ENCODE measurements at regions not wholly inside any gene's neighbourhood (a gene's known extent, or its start where the extent isn't known, plus 50 kb on each side); places are given as distances from the start of the nearest gene placed in this dataset.

GRCh38 chr9:80107931-80108660, 536.3 kb downstream of the TLE4 start:
- no peaks in the 10 kb centered on the region for H3K9me3 ChIP-seq (ENCODE audit: insufficient read depth, low read depth, low read length)
- H3K4me2 ChIP-seq (ENCODE audit: low read depth, low read length, poor library complexity, severe bottlenecking): no peak overlapping the region
- no peaks in the 10 kb centered on the region for H3F3A ChIP-seq (ENCODE audit: low read depth)
- no peak overlapping the region for H3K4me3 ChIP-seq (ENCODE audit: low read length, poor library complexity, severe bottlenecking)
- H3K79me2 ChIP-seq (ENCODE audit: insufficient read depth, low read length): no peaks in the 10 kb centered on the region
- H4K20me1 ChIP-seq (ENCODE audit: insufficient read depth, low read length, poor library complexity, severe bottlenecking): no peaks in the 10 kb centered on the region
- no peaks in the 10 kb centered on the region for H3K27me3 ChIP-seq (ENCODE audit: insufficient read depth, low read length, poor library complexity, severe bottlenecking)
- H3K4me1 ChIP-seq (ENCODE audit: insufficient read depth, low read length, poor library complexity, severe bottlenecking): no peaks in the 10 kb centered on the region
- H3K9ac ChIP-seq (ENCODE audit: low read depth, low read length, poor library complexity, severe bottlenecking): no peak overlapping the region
- no peaks in the 10 kb centered on the region for H3K36me3 ChIP-seq (ENCODE audit: insufficient read depth, low read length)
- no peak overlapping the region for H2AFZ ChIP-seq (ENCODE audit: low read length)
- H3K9me2 ChIP-seq (replicated peaks; ENCODE audit: low read depth, low read length): no peaks in the 10 kb centered on the region
- no peak for TF ChIP-seq CTCF (conservative IDR thresholded peaks at IDR 0.05; ENCODE audit: low read length)
- no peak for TF ChIP-seq EZH2phosphoT487 (IDR thresholded peaks at IDR 0.05; ENCODE audit: borderline replicate concordance)

GRCh38 chr9:80097476-80097875, 525.7 kb downstream of the TLE4 start:
- no peaks in the 10 kb centered on the region for H3K27me3 ChIP-seq (ENCODE audit: insufficient read depth, low read length, poor library complexity, severe bottlenecking)
- H3K4me2 ChIP-seq (ENCODE audit: low read depth, low read length, poor library complexity, severe bottlenecking): no peak overlapping the region
- no peaks in the 10 kb centered on the region for H3K36me3 ChIP-seq (ENCODE audit: insufficient read depth, low read length)
- no peaks in the 10 kb centered on the region for H3K9me2 ChIP-seq (replicated peaks; ENCODE audit: low read depth, low read length)
- no peak overlapping the region for H2AFZ ChIP-seq (ENCODE audit: low read length)
- H3K9ac ChIP-seq (ENCODE audit: low read depth, low read length, poor library complexity, severe bottlenecking): no peak overlapping the region
- H3F3A ChIP-seq (ENCODE audit: low read depth): no peaks in the 10 kb centered on the region
- no peaks in the 10 kb centered on the region for H3K4me1 ChIP-seq (ENCODE audit: insufficient read depth, low read length, poor library complexity, severe bottlenecking)
- H4K20me1 ChIP-seq (ENCODE audit: insufficient read depth, low read length, poor library complexity, severe bottlenecking): no peaks in the 10 kb centered on the region
- TF ChIP-seq EZH2phosphoT487 (IDR thresholded peaks at IDR 0.05; ENCODE audit: borderline replicate concordance): no peak
- TF ChIP-seq CTCF (conservative IDR thresholded peaks at IDR 0.05; ENCODE audit: low read length): no peak
- no peaks in the 10 kb centered on the region for H3K79me2 ChIP-seq (ENCODE audit: insufficient read depth, low read length)
- no peak overlapping the region for H3K4me3 ChIP-seq (ENCODE audit: low read length, poor library complexity, severe bottlenecking)
- no peaks in the 10 kb centered on the region for H3K9me3 ChIP-seq (ENCODE audit: insufficient read depth, low read depth, low read length)

DNA sequence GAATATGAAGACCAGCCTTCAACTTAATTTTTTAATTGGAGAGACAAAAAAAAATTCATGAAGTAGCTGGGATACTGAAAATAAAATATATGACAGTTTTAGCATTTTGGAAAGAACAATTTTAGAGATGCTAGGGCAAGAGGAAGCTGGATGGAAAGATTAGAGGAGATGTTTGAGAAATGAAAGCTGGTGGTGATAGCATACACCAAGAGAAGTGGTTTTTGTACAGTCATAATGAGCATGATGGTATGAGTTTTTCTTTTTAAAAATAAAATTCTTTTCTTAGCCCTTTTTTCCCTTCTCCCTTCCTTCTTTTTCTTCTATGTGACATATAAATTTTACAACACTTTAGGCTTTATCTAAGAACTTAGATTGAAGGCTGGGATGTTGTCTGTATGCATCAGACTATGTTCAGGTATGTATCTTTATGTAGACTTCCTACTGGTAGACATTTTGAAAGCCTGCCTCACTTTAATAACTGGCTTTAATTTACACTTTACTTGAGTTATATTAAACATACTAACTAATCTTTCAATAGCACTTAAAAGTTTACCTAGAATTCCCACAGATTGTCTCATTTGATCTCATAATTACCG, 522.5 kb downstream of the TLE4 start:
- Histone ChIP-seq H4K20me1 (ENCODE audit: insufficient read depth, low read length, poor library complexity, severe bottlenecking) (no peaks in the 10 kb centered on the region), H3K4me3 (ENCODE audit: low read length, poor library complexity, severe bottlenecking) (no peak overlapping the region), H3K4me2 (ENCODE audit: low read depth, low read length, poor library complexity, severe bottlenecking) (no peak overlapping the region), H3K9me3 (ENCODE audit: insufficient read depth, low read depth, low read length) (no peaks in the 10 kb centered on the region), H3F3A (ENCODE audit: low read depth) (no peaks in the 10 kb centered on the region), H3K36me3 (ENCODE audit: insufficient read depth, low read length) (no peaks in the 10 kb centered on the region), H2AFZ (ENCODE audit: low read length) (no peak overlapping the region), H3K4me1 (ENCODE audit: insufficient read depth, low read length, poor library complexity, severe bottlenecking) (no peaks in the 10 kb centered on the region), H3K9ac (ENCODE audit: low read depth, low read length, poor library complexity, severe bottlenecking) (no peak overlapping the region), H3K9me2 (replicated peaks; ENCODE audit: low read depth, low read length) (no peaks in the 10 kb centered on the region), H3K27me3 (ENCODE audit: insufficient read depth, low read length, poor library complexity, severe bottlenecking) (no peaks in the 10 kb centered on the region), H3K79me2 (ENCODE audit: insufficient read depth, low read length) (no peaks in the 10 kb centered on the region)
- no peak for TF ChIP-seq EZH2phosphoT487 (IDR thresholded peaks at IDR 0.05; ENCODE audit: borderline replicate concordance)

Measured in Loucy (cell line).